Ectodermal cell (in vitro differentiated cells): ENCODE measurements at regions not wholly inside any gene's neighbourhood (a gene's known extent, or its start where the extent isn't known, plus 50 kb on each side); places are given as distances from the start of the nearest gene placed in this dataset.

Experiments
- H3K27ac ChIP-seq: 2 replicates; pipeline ENCODE4 v1.7.0; 2013; ENCODE audit warnings: mild to moderate bottlenecking, low read depth, low read length; ENCODE audit not compliant: insufficient read depth, poor library complexity, severe bottlenecking
- H3K27me3 ChIP-seq: 2 replicates; pipeline ENCODE4 v1.7.0; 2013; ENCODE audit warnings: mild to moderate bottlenecking, low read length; ENCODE audit not compliant: insufficient read depth, control insufficient read depth, poor library complexity, severe bottlenecking
- H3K36me3 ChIP-seq: one replicate; pipeline ENCODE4 v1.7.0; 2013; ENCODE audit warnings: low read length; ENCODE audit not compliant: control insufficient read depth, insufficient read depth
- H3K4me1 ChIP-seq: one replicate; pipeline ENCODE4 v1.7.0; 2013; ENCODE audit warnings: low read length; ENCODE audit not compliant: control insufficient read depth, insufficient read depth
- H3K4me3 ChIP-seq: 2 replicates; pipeline ENCODE4 v1.7.0; 2013; ENCODE audit warnings: low read depth, low read length, control low read depth; ENCODE audit not compliant: insufficient read depth
- H3K9me3 ChIP-seq: 2 replicates; pipeline ENCODE4 v1.7.0; 2013; ENCODE audit warnings: mild to moderate bottlenecking, low read length, moderate library complexity; ENCODE audit not compliant: control insufficient read depth
- WGBS, 2 experiments: methylation state at CpG; one replicate each; pipeline ENCODE4 v1.1.7; 2013; ENCODE audit warnings: missing lambda C conversion rate in 2 of 2; 5-methylcytosine and 5-hydroxymethylcytosine counted together

GRCh38 chr5:93022796-93023447, 558.1 kb downstream of the NR2F1-AS1 start:
- no peak overlapping the region for H3K27ac ChIP-seq
- H3K9me3 ChIP-seq = no peaks in the 10 kb centered on the region
- H3K27me3 ChIP-seq = no peaks in the 10 kb centered on the region
- H3K4me3 ChIP-seq = no peak overlapping the region
- H3K4me1 ChIP-seq = no peaks in the 10 kb centered on the region
- 97 to 99% methylated on average over 2 to 3 of the region's 3 CpGs for WGBS, 2 experiments
- no peaks in the 10 kb centered on the region for H3K36me3 ChIP-seq

GRCh38 chr5:93022211-93022610, 558.8 kb downstream of the NR2F1-AS1 start:
- Histone ChIP-seq H3K9me3 (no peaks in the 10 kb centered on the region), H3K4me3 (no peak overlapping the region), H3K27me3 (no peaks in the 10 kb centered on the region), H3K27ac (no peak overlapping the region), H3K4me1 (no peaks in the 10 kb centered on the region), H3K36me3 (no peaks in the 10 kb centered on the region)
- WGBS, 2 experiments = 83 to 88% methylated on average over 2 of the region's 3 CpGs

GRCh38 chr5:93019896-93020295, 561.1 kb downstream of the NR2F1-AS1 start:
- no peak overlapping the region for H3K4me3 ChIP-seq
- 79 to 83% methylated on average over 1 to 2 of the region's 2 CpGs for WGBS, 2 experiments
- no peak overlapping the region for H3K27ac ChIP-seq
- H3K36me3 ChIP-seq = no peaks in the 10 kb centered on the region
- no peaks in the 10 kb centered on the region for H3K27me3 ChIP-seq
- no peaks in the 10 kb centered on the region for H3K9me3 ChIP-seq
- H3K4me1 ChIP-seq = no peaks in the 10 kb centered on the region

- Histone ChIP-seq H3K27ac (no peak overlapping the region), H3K4me1 (no peaks in the 10 kb centered on the region), H3K4me3 (no peak overlapping the region), H3K9me3 (no peaks in the 10 kb centered on the region), H3K36me3 (no peaks in the 10 kb centered on the region), H3K27me3 (no peaks in the 10 kb centered on the region)
Measured at GRCh38 chr5:93018461-93018860, 562.6 kb downstream of the NR2F1-AS1 start.

- Histone ChIP-seq H3K4me3 (no peak overlapping the region), H3K27me3 (no peaks in the 10 kb centered on the region), H3K9me3 (no peaks in the 10 kb centered on the region), H3K27ac (no peak overlapping the region), H3K36me3 (no peaks in the 10 kb centered on the region), H3K4me1 (no peaks in the 10 kb centered on the region)
- 85 to 100% methylated on average over 2 of the region's 2 CpGs for WGBS, 2 experiments
Measured at GRCh38 chr5:93017849-93018248, 563.2 kb downstream of the NR2F1-AS1 start.

GRCh38 chr5:93017376-93017775, 563.6 kb downstream of the NR2F1-AS1 start:
- no peaks in the 10 kb centered on the region for H3K27me3 ChIP-seq
- no CpG with 5 or more reads among the region's 1 CpG for WGBS, 2 experiments
- H3K4me3 ChIP-seq = no peak overlapping the region
- H3K27ac ChIP-seq = no peak overlapping the region
- H3K36me3 ChIP-seq = no peaks in the 10 kb centered on the region
- no peaks in the 10 kb centered on the region for H3K4me1 ChIP-seq
- no peaks in the 10 kb centered on the region for H3K9me3 ChIP-seq

GRCh38 chr5:93010616-93011015, 570.4 kb downstream of the NR2F1-AS1 start:
- Histone ChIP-seq H3K4me1 (no peaks in the 10 kb centered on the region), H3K27me3 (no peaks in the 10 kb centered on the region), H3K27ac (no peak overlapping the region), H3K9me3 (peaks cover 3% of the 10 kb centered on the region), H3K4me3 (no peak overlapping the region), H3K36me3 (no peaks in the 10 kb centered on the region)
- WGBS, 2 experiments = 86 to 90% methylated on average over 1 of the region's 1 CpG

GRCh38 chr5:93010037-93010436, 571.0 kb downstream of the NR2F1-AS1 start:
- Histone ChIP-seq H3K27me3 (no peaks in the 10 kb centered on the region), H3K27ac (no peak overlapping the region), H3K4me1 (no peaks in the 10 kb centered on the region), H3K9me3 (peaks cover 3% of the 10 kb centered on the region), H3K36me3 (no peaks in the 10 kb centered on the region), H3K4me3 (no peak overlapping the region)
- 91 to 95% methylated on average over 2 of the region's 2 CpGs for WGBS, 2 experiments

GRCh38 chr5:93008502-93009207, 572.4 kb downstream of the NR2F1-AS1 start:
- 82 to 85% methylated on average over 7 of the region's 7 CpGs for WGBS, 2 experiments
- H3K9me3 ChIP-seq = peaks cover 3% of the 10 kb centered on the region
- no peaks in the 10 kb centered on the region for H3K27me3 ChIP-seq
- no peak overlapping the region for H3K4me3 ChIP-seq
- no peaks in the 10 kb centered on the region for H3K4me1 ChIP-seq
- no peak overlapping the region for H3K27ac ChIP-seq
- no peaks in the 10 kb centered on the region for H3K36me3 ChIP-seq

GRCh38 chr5:93006915-93007314, 574.1 kb downstream of the NR2F1-AS1 start:
- 73 to 100% methylated on average over 1 of the region's 2 CpGs for WGBS, 2 experiments
- no peaks in the 10 kb centered on the region for H3K4me1 ChIP-seq
- peaks cover 3% of the 10 kb centered on the region for H3K9me3 ChIP-seq

More at GRCh38 chr5:93006915-93007314, 574.1 kb downstream of the NR2F1-AS1 start:
- H3K27ac ChIP-seq = no peak overlapping the region
- no peaks in the 10 kb centered on the region for H3K36me3 ChIP-seq
- H3K4me3 ChIP-seq = no peak overlapping the region
- H3K27me3 ChIP-seq = no peaks in the 10 kb centered on the region
